ENCODE measurements at regions not wholly inside any gene's neighbourhood (a gene's known extent, or its start where the extent isn't known, plus 50 kb on each side); places are given as distances from the start of the nearest gene placed in this dataset.

DNA sequence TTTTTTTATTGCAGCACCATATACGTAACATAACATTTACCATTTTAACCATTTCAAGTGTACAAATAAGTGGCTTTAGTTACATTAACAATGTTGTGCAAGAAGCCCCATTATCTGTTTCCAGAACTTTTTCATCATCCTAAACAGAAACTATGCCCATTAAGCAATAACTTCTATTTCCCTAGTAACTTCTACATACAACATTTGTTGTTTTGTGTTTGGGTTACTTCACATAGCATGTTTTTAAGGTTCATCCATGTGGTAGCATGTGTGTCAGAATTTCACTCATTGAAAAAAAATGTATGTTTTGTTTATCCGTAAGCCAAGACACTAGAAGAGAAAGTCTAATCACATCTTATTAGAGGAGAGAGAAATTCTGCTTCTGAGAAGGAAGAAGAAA is 450.5 kb upstream of the PDZRN3 start:
- no peak for DNase-seq (ENCODE audit: low read depth)
- no peak overlapping the region for H3K4me3 ChIP-seq (ENCODE audit: low read depth, low read length)
- TF ChIP-seq, protein P1, sequence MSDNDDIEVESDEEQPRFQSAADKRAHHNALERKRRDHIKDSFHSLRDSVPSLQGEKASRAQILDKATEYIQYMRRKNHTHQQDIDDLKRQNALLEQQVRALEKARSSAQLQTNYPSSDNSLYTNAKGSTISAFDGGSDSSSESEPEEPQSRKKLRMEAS (IDR thresholded peaks at IDR 0.05; ENCODE audit: low read depth, low read length): no peak
- TF ChIP-seq MYC (IDR thresholded peaks at IDR 0.05; ENCODE audit: low read depth, low read length) (no peak), POLR2A (IDR thresholded peaks at IDR 0.05; ENCODE audit: extremely low read depth, insufficient read length) (no peak)
- TF ChIP-seq, protein P2, sequence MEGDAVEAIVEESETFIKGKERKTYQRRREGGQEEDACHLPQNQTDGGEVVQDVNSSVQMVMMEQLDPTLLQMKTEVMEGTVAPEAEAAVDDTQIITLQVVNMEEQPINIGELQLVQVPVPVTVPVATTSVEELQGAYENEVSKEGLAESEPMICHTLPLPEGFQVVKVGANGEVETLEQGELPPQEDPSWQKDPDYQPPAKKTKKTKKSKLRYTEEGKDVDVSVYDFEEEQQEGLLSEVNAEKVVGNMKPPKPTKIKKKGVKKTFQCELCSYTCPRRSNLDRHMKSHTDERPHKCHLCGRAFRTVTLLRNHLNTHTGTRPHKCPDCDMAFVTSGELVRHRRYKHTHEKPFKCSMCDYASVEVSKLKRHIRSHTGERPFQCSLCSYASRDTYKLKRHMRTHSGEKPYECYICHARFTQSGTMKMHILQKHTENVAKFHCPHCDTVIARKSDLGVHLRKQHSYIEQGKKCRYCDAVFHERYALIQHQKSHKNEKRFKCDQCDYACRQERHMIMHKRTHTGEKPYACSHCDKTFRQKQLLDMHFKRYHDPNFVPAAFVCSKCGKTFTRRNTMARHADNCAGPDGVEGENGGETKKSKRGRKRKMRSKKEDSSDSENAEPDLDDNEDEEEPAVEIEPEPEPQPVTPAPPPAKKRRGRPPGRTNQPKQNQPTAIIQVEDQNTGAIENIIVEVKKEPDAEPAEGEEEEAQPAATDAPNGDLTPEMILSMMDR (IDR thresholded peaks at IDR 0.05; ENCODE audit: low read depth, low read length): no peak

DNA sequence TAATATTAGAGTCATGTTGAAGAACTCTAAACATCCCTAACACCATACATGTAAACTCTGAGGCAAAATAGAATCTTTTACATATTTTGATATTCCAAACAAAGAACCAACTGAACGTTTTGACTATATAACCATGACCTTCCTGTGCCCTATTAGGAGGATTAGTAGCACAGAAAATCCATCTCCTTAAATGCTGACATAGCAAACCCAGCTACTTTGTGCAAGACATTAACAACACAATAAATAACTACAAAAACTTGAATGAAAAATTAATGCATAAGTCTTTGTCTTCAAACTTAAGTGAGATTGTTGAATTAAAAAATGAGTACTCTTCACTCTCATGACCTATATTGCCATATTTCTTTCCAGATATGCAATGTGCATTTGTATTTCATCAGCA is 450.0 kb upstream of the PDZRN3 start:
- TF ChIP-seq, protein P2 (IDR thresholded peaks at IDR 0.05; ENCODE audit: low read depth, low read length): no peak
- no peak for TF ChIP-seq POLR2A (IDR thresholded peaks at IDR 0.05; ENCODE audit: extremely low read depth, insufficient read length)
- no peak for TF ChIP-seq MYC (IDR thresholded peaks at IDR 0.05; ENCODE audit: low read depth, low read length)
- TF ChIP-seq, protein P1 (IDR thresholded peaks at IDR 0.05; ENCODE audit: low read depth, low read length): no peak
- DNase-seq (ENCODE audit: low read depth): no peak
- no peak overlapping the region for H3K4me3 ChIP-seq (ENCODE audit: low read depth, low read length)

DNA sequence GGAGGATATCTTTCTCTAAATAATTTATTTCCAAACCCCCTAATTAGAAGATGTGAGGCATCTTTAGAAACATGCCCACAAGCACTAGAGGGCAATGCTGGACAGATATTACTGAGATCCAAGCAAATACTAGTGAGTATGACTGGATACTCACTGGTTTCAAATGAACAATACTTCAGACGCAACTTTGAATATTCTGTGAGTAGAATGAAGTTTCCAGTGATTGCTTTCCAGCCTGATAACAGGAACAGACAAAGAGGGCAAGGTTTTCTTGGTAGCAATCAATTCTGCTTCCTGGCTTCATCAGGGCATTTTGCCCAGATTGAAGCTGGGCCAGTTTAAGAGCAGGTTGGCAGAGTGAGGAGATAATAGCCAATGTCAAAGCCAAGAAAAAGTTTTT is 442.6 kb upstream of the PDZRN3 start:
- DNase-seq (ENCODE audit: low read depth): peak; percentile 2
- no peak overlapping the region for H3K4me3 ChIP-seq (ENCODE audit: low read depth, low read length)
- TF ChIP-seq, protein P2 (IDR thresholded peaks at IDR 0.05; ENCODE audit: low read depth, low read length): no peak
- TF ChIP-seq POLR2A (IDR thresholded peaks at IDR 0.05; ENCODE audit: extremely low read depth, insufficient read length): no peak

DNA sequence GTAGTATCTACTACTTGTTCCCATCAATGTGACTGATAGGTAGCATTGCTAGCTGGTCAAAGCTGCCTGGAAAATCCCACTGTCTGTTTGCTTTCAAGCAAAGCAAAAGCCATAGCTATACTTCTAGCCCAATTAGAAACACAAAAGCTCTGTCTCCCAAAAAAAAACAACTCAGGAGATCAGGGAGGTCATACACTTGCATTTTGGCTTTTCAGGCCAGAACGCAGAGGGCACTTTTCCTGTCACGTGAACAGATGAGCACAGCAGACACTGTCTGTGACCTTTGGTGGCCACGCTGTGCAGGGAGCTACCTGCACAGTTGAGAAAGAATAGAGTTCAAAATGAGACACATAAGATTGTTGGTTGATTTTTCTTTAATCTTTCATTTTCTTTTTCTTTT is 441.7 kb upstream of the PDZRN3 start:
- no peak for DNase-seq (ENCODE audit: low read depth)
- no peak for TF ChIP-seq POLR2A (IDR thresholded peaks at IDR 0.05; ENCODE audit: extremely low read depth, insufficient read length)
- TF ChIP-seq MYC (IDR thresholded peaks at IDR 0.05; ENCODE audit: low read depth, low read length): no peak
- TF ChIP-seq, protein P2 (IDR thresholded peaks at IDR 0.05; ENCODE audit: low read depth, low read length): no peak
- TF ChIP-seq, protein P1 (IDR thresholded peaks at IDR 0.05; ENCODE audit: low read depth, low read length): no peak
- H3K4me3 ChIP-seq (ENCODE audit: low read depth, low read length): no peak overlapping the region

DNA sequence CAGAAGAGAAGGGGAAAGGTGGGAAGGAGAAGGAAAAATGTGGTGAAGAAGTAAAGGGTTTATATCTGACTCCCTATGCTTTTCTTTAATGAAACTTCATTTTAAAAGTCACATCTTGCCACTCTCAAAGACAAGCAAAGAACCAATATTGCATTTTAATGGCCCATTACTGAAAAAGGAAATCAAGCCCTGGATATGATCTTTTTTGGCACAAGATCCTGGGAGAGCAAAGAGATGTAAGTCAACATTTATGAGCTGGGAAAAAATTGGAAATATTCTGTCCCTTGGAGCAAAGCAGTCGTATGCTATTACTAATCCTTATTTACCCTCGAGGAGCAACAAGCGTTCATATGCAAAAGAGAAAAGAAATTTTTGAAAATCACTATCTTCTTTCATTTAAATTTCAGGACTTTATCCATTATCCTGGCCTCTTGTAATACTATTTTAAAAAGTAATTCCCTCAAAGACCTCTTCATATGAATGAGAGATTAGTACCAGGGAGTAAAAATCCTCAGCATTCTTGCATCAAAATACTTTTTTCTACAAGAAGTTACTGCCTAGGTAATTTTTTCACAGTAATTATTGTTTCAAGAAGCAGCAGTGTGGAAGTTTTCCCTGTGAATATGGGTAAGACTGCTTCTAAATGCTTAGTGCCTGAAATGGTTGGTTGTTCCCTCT is 435.3 kb upstream of the PDZRN3 start:
- no peak for DNase-seq (ENCODE audit: low read depth)
- TF ChIP-seq MYC (IDR thresholded peaks at IDR 0.05; ENCODE audit: low read depth, low read length) (no peak), POLR2A (IDR thresholded peaks at IDR 0.05; ENCODE audit: extremely low read depth, insufficient read length) (no peak)
- TF ChIP-seq, protein P2 (IDR thresholded peaks at IDR 0.05; ENCODE audit: low read depth, low read length): no peak
- TF ChIP-seq, protein P1 (IDR thresholded peaks at IDR 0.05; ENCODE audit: low read depth, low read length): no peak
- no peak overlapping the region for H3K4me3 ChIP-seq (ENCODE audit: low read depth, low read length)
